ENCODE measurements at regions not wholly inside any gene's neighbourhood (a gene's known extent, or its start where the extent isn't known, plus 50 kb on each side); places are given as distances from the start of the nearest gene placed in this dataset.

- Mint-ChIP-seq H3K4me3 (ENCODE audit: unreplicated experiment) (peak overlapping the region; percentile 15), H3K27ac (ENCODE audit: unreplicated experiment) (peak overlapping the region; percentile 93), H3K27me3 (ENCODE audit: unreplicated experiment) (peaks cover 5% of the 10 kb centered on the region), H3K9me3 (ENCODE audit: unreplicated experiment) (peaks cover 7% of the 10 kb centered on the region), H3K36me3 (ENCODE audit: unreplicated experiment) (peaks cover 7% of the 10 kb centered on the region), H3K4me1 (ENCODE audit: low read depth, unreplicated experiment) (peaks cover 5% of the 10 kb centered on the region)
- peak; percentile 19 for TF ChIP-seq CTCF (IDR thresholded peaks at IDR 0.05; ENCODE audit: partially characterized antibody, unreplicated experiment)
- peak; percentile 31 for DNase-seq
These were observed 500.1 kb downstream of the PCDH18 start for GRCh38 chr4:137032222-137032621.

- DNase-seq = no peak
- Mint-ChIP-seq H3K4me1 (ENCODE audit: low read depth, unreplicated experiment) (peaks cover 8% of the 10 kb centered on the region), H3K9me3 (ENCODE audit: unreplicated experiment) (peaks cover 7% of the 10 kb centered on the region), H3K27me3 (ENCODE audit: unreplicated experiment) (peaks cover 5% of the 10 kb centered on the region), H3K36me3 (ENCODE audit: unreplicated experiment) (peaks cover 7% of the 10 kb centered on the region), H3K27ac (ENCODE audit: unreplicated experiment) (no peak overlapping the region), H3K4me3 (ENCODE audit: unreplicated experiment) (no peak overlapping the region)
- no peak for TF ChIP-seq CTCF (IDR thresholded peaks at IDR 0.05; ENCODE audit: partially characterized antibody, unreplicated experiment)
These were observed 503.3 kb downstream of the PCDH18 start for GRCh38 chr4:137029026-137029425.

GRCh38 chr4:137025484-137026059, 506.7 kb downstream of the PCDH18 start:
- TF ChIP-seq CTCF (IDR thresholded peaks at IDR 0.05; ENCODE audit: partially characterized antibody, unreplicated experiment) = no peak
- Mint-ChIP-seq H3K9me3 (ENCODE audit: unreplicated experiment) (peaks cover 1% of the 10 kb centered on the region), H3K4me1 (ENCODE audit: low read depth, unreplicated experiment) (peaks cover 3% of the 10 kb centered on the region), H3K36me3 (ENCODE audit: unreplicated experiment) (peaks cover 4% of the 10 kb centered on the region), H3K4me3 (ENCODE audit: unreplicated experiment) (no peak overlapping the region), H3K27ac (ENCODE audit: unreplicated experiment) (no peak overlapping the region), H3K27me3 (ENCODE audit: unreplicated experiment) (peaks cover 2% of the 10 kb centered on the region)
- DNase-seq = no peak

GRCh38 chr4:137015426-137016409, 516.6 kb downstream of the PCDH18 start:
- no peak for TF ChIP-seq CTCF (IDR thresholded peaks at IDR 0.05; ENCODE audit: partially characterized antibody, unreplicated experiment)
- no peak overlapping the region for H3K27ac Mint-ChIP-seq (ENCODE audit: unreplicated experiment)
- H3K27me3 Mint-ChIP-seq (ENCODE audit: unreplicated experiment) = no peaks in the 10 kb centered on the region
- no peaks in the 10 kb centered on the region for H3K36me3 Mint-ChIP-seq (ENCODE audit: unreplicated experiment)
- H3K4me3 Mint-ChIP-seq (ENCODE audit: unreplicated experiment) = no peak overlapping the region
- H3K9me3 Mint-ChIP-seq (ENCODE audit: unreplicated experiment) = no peaks in the 10 kb centered on the region
- DNase-seq = no peak
- H3K4me1 Mint-ChIP-seq (ENCODE audit: low read depth, unreplicated experiment) = peaks cover 3% of the 10 kb centered on the region

- H3K9me3 Mint-ChIP-seq (ENCODE audit: unreplicated experiment) = peaks cover 7% of the 10 kb centered on the region
- no peak overlapping the region for H3K4me3 Mint-ChIP-seq (ENCODE audit: unreplicated experiment)
- H3K27ac Mint-ChIP-seq (ENCODE audit: unreplicated experiment) = no peak overlapping the region
These were observed 531.9 kb downstream of the PCDH18 start for GRCh38 chr4:137000432-137000831.

More at GRCh38 chr4:137000432-137000831, 531.9 kb downstream of the PCDH18 start:
- DNase-seq = no peak
- peaks cover 2% of the 10 kb centered on the region for H3K27me3 Mint-ChIP-seq (ENCODE audit: unreplicated experiment)
- H3K4me1 Mint-ChIP-seq (ENCODE audit: low read depth, unreplicated experiment) = peaks cover 2% of the 10 kb centered on the region
- no peak for TF ChIP-seq CTCF (IDR thresholded peaks at IDR 0.05; ENCODE audit: partially characterized antibody, unreplicated experiment)
- H3K36me3 Mint-ChIP-seq (ENCODE audit: unreplicated experiment) = no peaks in the 10 kb centered on the region

Measured in glutamatergic neuron (in vitro differentiated cells).